ENCODE measurements at regions not wholly inside any gene's neighbourhood (a gene's known extent, or its start where the extent isn't known, plus 50 kb on each side); places are given as distances from the start of the nearest gene placed in this dataset.
A peak's percentile ranks its signal among the peaks of the same experiment; 100 is the strongest.
"Not testable (repeated sequence)": the region's sequence is repeated elsewhere in the genome, so short reads cannot be mapped to it uniquely, and the experiment has no call there.

GRCh38 chr9:29445751-29446150, 1872.5 kb upstream of the C9orf72 start:
- Mint-ChIP-seq H3K4me1 (peaks cover 32% of the 10 kb centered on the region), H3K4me3 (no peak overlapping the region), H3K36me3 (ENCODE audit: low read depth) (peaks cover 18% of the 10 kb centered on the region), H3K27ac (no peak overlapping the region), H3K27me3 (ENCODE audit: insufficient read depth) (no peaks in the 10 kb centered on the region), H3K9me3 (peaks cover 5% of the 10 kb centered on the region)
- no peak for TF ChIP-seq CTCF (conservative IDR thresholded peaks at IDR 0.05)
- Histone ChIP-seq H3K27me3 (ENCODE audit: control insufficient read depth, insufficient read depth, low read length, poor library complexity, severe bottlenecking) (no peaks in the 10 kb centered on the region), H3K27ac (ENCODE audit: low read depth, low read length) (no peak overlapping the region), H3K4me3 (ENCODE audit: low read length) (no peak overlapping the region), H3K9me3 (ENCODE audit: control insufficient read depth, low read length) (no peaks in the 10 kb centered on the region), H3K36me3 (ENCODE audit: control insufficient read depth, insufficient read depth, low read length) (no peaks in the 10 kb centered on the region), H3K9ac (ENCODE audit: extremely low read depth, low read length, poor library complexity, severe bottlenecking) (no peak overlapping the region), H3K4me1 (ENCODE audit: control insufficient read depth, insufficient read depth, low read length) (peaks cover 6% of the 10 kb centered on the region)
- 98% methylated on average over 3 of the region's 3 CpGs; no CpG with 5 or more reads in 1 of the 2 experiments for WGBS, 2 experiments (ENCODE audit: insufficient coverage in 1 of 2, insufficient read length in 1 of 2)
- no peak for DNase-seq

GRCh38 chr9:29449306-29449705, 1876.0 kb upstream of the C9orf72 start:
- no peaks in the 10 kb centered on the region for H3K4me1 ChIP-seq (ENCODE audit: control insufficient read depth, insufficient read depth, low read length)
- H3K4me3 Mint-ChIP-seq: peak overlapping the region; percentile 92
- H3K27ac ChIP-seq (ENCODE audit: low read depth, low read length): no peak overlapping the region
- no peak overlapping the region for H3K27ac Mint-ChIP-seq
- no peaks in the 10 kb centered on the region for H3K27me3 Mint-ChIP-seq (ENCODE audit: insufficient read depth)
- H3K9me3 Mint-ChIP-seq: peaks cover 35% of the 10 kb centered on the region
- no peak for TF ChIP-seq CTCF (conservative IDR thresholded peaks at IDR 0.05)
- DNase-seq: no peak
- no peaks in the 10 kb centered on the region for H3K9me3 ChIP-seq (ENCODE audit: control insufficient read depth, low read length)
- H3K4me3 ChIP-seq (ENCODE audit: low read length): peak overlapping the region; percentile 81
- H3K4me1 Mint-ChIP-seq: peaks cover 9% of the 10 kb centered on the region
- peaks cover 32% of the 10 kb centered on the region for H3K36me3 Mint-ChIP-seq (ENCODE audit: low read depth)
- H3K9ac ChIP-seq (ENCODE audit: extremely low read depth, low read length, poor library complexity, severe bottlenecking): no peak overlapping the region
- no peaks in the 10 kb centered on the region for H3K27me3 ChIP-seq (ENCODE audit: control insufficient read depth, insufficient read depth, low read length, poor library complexity, severe bottlenecking)
- no peaks in the 10 kb centered on the region for H3K36me3 ChIP-seq (ENCODE audit: control insufficient read depth, insufficient read depth, low read length)

GRCh38 chr9:29450343-29450875, 1877.1 kb upstream of the C9orf72 start:
- not testable (repeated sequence) for H3K36me3 ChIP-seq (ENCODE audit: control insufficient read depth, insufficient read depth, low read length); H3K27me3 ChIP-seq (ENCODE audit: control insufficient read depth, insufficient read depth, low read length, poor library complexity, severe bottlenecking); H3K27ac ChIP-seq (ENCODE audit: low read depth, low read length); H3K4me1 Mint-ChIP-seq; H3K9me3 ChIP-seq (ENCODE audit: control insufficient read depth, low read length); H3K27me3 Mint-ChIP-seq (ENCODE audit: insufficient read depth); H3K4me1 ChIP-seq (ENCODE audit: control insufficient read depth, insufficient read depth, low read length)
- Mint-ChIP-seq H3K9me3 (peaks cover 40% of the 10 kb centered on the region), H3K4me3 (peak overlapping the region; percentile 92), H3K36me3 (ENCODE audit: low read depth) (peaks cover 32% of the 10 kb centered on the region), H3K27ac (peak overlapping the region; percentile 99)
- DNase-seq: peak; percentile 63
- Histone ChIP-seq H3K4me3 (ENCODE audit: low read length) (peak overlapping the region; percentile 81), H3K9ac (ENCODE audit: extremely low read depth, low read length, poor library complexity, severe bottlenecking) (peak overlapping the region; percentile 20)
- 69 to 85% methylated on average over 11 to 29 of the region's 29 CpGs for WGBS, 2 experiments (ENCODE audit: insufficient coverage in 1 of 2, insufficient read length in 1 of 2)

GRCh38 chr9:29456940-29457339, 1883.7 kb upstream of the C9orf72 start:
- Mint-ChIP-seq H3K27ac (no peak overlapping the region), H3K4me1 (no peaks in the 10 kb centered on the region), H3K4me3 (no peak overlapping the region), H3K27me3 (ENCODE audit: insufficient read depth) (no peaks in the 10 kb centered on the region), H3K9me3 (peaks cover 63% of the 10 kb centered on the region), H3K36me3 (ENCODE audit: low read depth) (peaks cover 25% of the 10 kb centered on the region)
- H3K27me3 ChIP-seq (ENCODE audit: control insufficient read depth, insufficient read depth, low read length, poor library complexity, severe bottlenecking): no peaks in the 10 kb centered on the region
- no peak for DNase-seq
- H3K27ac ChIP-seq (ENCODE audit: low read depth, low read length): no peak overlapping the region
- no peak overlapping the region for H3K9ac ChIP-seq (ENCODE audit: extremely low read depth, low read length, poor library complexity, severe bottlenecking)
- no peaks in the 10 kb centered on the region for H3K36me3 ChIP-seq (ENCODE audit: control insufficient read depth, insufficient read depth, low read length)
- no peaks in the 10 kb centered on the region for H3K4me1 ChIP-seq (ENCODE audit: control insufficient read depth, insufficient read depth, low read length)
- 97 to 100% methylated on average over 2 to 3 of the region's 3 CpGs for whole genome bisulfite sequencing, 2 experiments (ENCODE audit: insufficient coverage in 1 of 2, insufficient read length in 1 of 2)
- no peak for TF ChIP-seq CTCF (conservative IDR thresholded peaks at IDR 0.05)
- H3K4me3 ChIP-seq (ENCODE audit: low read length): no peak overlapping the region
- no peaks in the 10 kb centered on the region for H3K9me3 ChIP-seq (ENCODE audit: control insufficient read depth, low read length)
